ENCODE measurements at regions not wholly inside any gene's neighbourhood (a gene's known extent, or its start where the extent isn't known, plus 50 kb on each side); places are given as distances from the start of the nearest gene placed in this dataset.

DNA sequence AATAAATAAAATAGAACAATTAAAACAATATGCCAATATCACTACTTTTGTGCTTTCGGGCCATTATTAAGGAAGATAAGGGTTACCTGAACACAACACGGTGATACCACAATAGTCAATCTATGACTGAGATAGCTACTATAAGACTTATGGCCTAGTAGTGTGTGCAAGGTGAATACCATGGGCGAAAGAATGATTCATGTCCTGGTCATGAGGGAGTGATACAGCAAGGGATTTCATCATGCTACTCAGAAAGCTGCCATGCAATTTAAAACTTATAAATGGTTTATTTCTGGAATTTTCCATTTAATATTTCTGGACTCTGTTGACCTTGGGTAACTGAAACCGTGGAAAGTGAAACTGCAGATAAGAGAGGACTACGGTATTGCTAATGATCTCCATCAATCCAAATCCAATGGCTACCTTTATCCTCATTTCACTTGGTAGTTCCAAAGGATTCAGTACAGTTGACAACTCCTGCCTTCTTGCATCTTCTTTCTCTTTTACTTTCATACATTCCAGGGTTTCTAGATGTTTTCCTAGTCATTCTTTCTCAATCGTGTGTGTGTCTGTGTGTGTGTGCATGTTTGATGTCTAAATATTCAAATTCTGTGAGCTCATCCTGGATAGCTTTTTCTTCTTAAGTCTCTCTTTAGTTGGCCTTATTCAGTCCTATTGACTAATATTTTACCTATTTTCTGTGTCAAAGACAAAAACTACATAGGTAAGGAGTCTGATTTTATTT is 100.5 kb upstream of the MAGI2 start:
- peaks cover 14% of the 10 kb centered on the region for H3K4me1 ChIP-seq (ENCODE audit: insufficient read depth, low read length)
- H3K4me3 ChIP-seq (ENCODE audit: low read length), result no peak overlapping the region
- ChIA-PET CTCF (interaction anchor here (0.6 kb wide), 1 partner anchor 164 kb away, joined by 3 read pairs; no protein-coding TSS in a partner anchor), POLR2A (ENCODE audit: unreplicated experiment) (no interaction called here)
- TF ChIP-seq, protein P1, sequence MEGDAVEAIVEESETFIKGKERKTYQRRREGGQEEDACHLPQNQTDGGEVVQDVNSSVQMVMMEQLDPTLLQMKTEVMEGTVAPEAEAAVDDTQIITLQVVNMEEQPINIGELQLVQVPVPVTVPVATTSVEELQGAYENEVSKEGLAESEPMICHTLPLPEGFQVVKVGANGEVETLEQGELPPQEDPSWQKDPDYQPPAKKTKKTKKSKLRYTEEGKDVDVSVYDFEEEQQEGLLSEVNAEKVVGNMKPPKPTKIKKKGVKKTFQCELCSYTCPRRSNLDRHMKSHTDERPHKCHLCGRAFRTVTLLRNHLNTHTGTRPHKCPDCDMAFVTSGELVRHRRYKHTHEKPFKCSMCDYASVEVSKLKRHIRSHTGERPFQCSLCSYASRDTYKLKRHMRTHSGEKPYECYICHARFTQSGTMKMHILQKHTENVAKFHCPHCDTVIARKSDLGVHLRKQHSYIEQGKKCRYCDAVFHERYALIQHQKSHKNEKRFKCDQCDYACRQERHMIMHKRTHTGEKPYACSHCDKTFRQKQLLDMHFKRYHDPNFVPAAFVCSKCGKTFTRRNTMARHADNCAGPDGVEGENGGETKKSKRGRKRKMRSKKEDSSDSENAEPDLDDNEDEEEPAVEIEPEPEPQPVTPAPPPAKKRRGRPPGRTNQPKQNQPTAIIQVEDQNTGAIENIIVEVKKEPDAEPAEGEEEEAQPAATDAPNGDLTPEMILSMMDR (conservative IDR thresholded peaks at IDR 0.05; ENCODE audit: low read depth, low read length), result no peak
- TF ChIP-seq EZH2phosphoT487 (IDR thresholded peaks at IDR 0.05; ENCODE audit: borderline replicate concordance, low read length) (no peak), EZH2 (IDR thresholded peaks at IDR 0.05; ENCODE audit: low read length, unreplicated experiment) (no peak)
- H4K20me1 ChIP-seq (ENCODE audit: low read length), result no peaks in the 10 kb centered on the region
- H3K36me3 ChIP-seq (ENCODE audit: low read depth, low read length), result no peaks in the 10 kb centered on the region
- H3K27me3 ChIP-seq (ENCODE audit: low read length), result no peaks in the 10 kb centered on the region
- no peaks in the 10 kb centered on the region for H3K9me2 ChIP-seq (replicated peaks; ENCODE audit: low read length)
- peak; percentile 81 for DNase-seq
- ATAC-seq, result peak; percentile 98
- peak overlapping the region; percentile 81 for H2AFZ ChIP-seq (ENCODE audit: low read length)
- no peaks in the 10 kb centered on the region for H3K79me2 ChIP-seq (ENCODE audit: low read length)
- H3F3A ChIP-seq (ENCODE audit: low read length, unreplicated experiment), result no peaks in the 10 kb centered on the region
- peak overlapping the region; percentile 66 for H3K4me2 ChIP-seq (ENCODE audit: low read length)
- intact Hi-C loops (cut with micrococcal nuclease), result loop anchor here (5.0 kb wide), 1 partner anchor 48 kb away; no protein-coding TSS in a partner anchor
- peak overlapping the region; percentile 86 for H3K27ac ChIP-seq (ENCODE audit: low read length)
- no peaks in the 10 kb centered on the region for H3K9me3 ChIP-seq (ENCODE audit: low read length)
- TSS peak; percentile 96 for BruUV-seq (replicated peaks)
- H3K9ac ChIP-seq (ENCODE audit: low read length), result peak overlapping the region; percentile 52

DNA sequence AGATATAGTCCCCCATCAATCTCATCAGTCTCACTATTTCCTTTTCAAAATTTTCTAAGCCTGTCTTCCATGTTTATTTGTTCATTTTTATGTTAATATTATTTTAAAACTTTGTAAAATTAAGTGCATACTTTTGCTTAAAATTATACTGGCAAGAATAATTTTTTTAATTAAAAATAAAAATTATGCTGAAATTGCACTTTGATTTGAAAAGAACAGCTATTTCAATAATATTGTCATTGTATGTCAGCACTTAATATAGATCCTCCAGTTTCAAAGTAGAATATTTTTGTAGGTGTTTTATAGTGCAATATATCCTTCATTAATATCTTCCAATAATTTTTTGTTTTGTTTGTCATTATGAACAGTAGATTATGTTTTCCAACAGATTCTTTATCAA is 99.0 kb upstream of the MAGI2 start:
- Histone ChIP-seq H2AFZ (ENCODE audit: low read length) (no peak overlapping the region), H3K9me3 (ENCODE audit: low read length) (no peaks in the 10 kb centered on the region), H3K4me3 (ENCODE audit: low read length) (no peak overlapping the region), H3K4me2 (ENCODE audit: low read length) (no peak overlapping the region), H3K79me2 (ENCODE audit: low read length) (no peaks in the 10 kb centered on the region), H3K27ac (ENCODE audit: low read length) (no peak overlapping the region), H3K4me1 (ENCODE audit: insufficient read depth, low read length) (peaks cover 14% of the 10 kb centered on the region), H3K9me2 (replicated peaks; ENCODE audit: low read length) (no peaks in the 10 kb centered on the region), H3F3A (ENCODE audit: low read length, unreplicated experiment) (no peaks in the 10 kb centered on the region), H3K27me3 (ENCODE audit: low read length) (no peaks in the 10 kb centered on the region), H3K36me3 (ENCODE audit: low read depth, low read length) (no peaks in the 10 kb centered on the region), H3K9ac (ENCODE audit: low read length) (no peak overlapping the region), H4K20me1 (ENCODE audit: low read length) (no peaks in the 10 kb centered on the region)
- ATAC-seq (no peak), DNase-seq (no peak)
- intact Hi-C loops (cut with micrococcal nuclease), result loop anchor here (5.0 kb wide), 1 partner anchor 50 kb away; no protein-coding TSS in a partner anchor
- BruUV-seq (replicated peaks), result no TSS peak
- POLR2A ChIA-PET (ENCODE audit: unreplicated experiment), result no interaction called here
- TF ChIP-seq EZH2phosphoT487 (IDR thresholded peaks at IDR 0.05; ENCODE audit: borderline replicate concordance, low read length) (no peak), EZH2 (IDR thresholded peaks at IDR 0.05; ENCODE audit: low read length, unreplicated experiment) (no peak)
- TF ChIP-seq, protein P1 (conservative IDR thresholded peaks at IDR 0.05; ENCODE audit: low read depth, low read length), result no peak
- CTCF ChIA-PET, result no interaction called here

DNA sequence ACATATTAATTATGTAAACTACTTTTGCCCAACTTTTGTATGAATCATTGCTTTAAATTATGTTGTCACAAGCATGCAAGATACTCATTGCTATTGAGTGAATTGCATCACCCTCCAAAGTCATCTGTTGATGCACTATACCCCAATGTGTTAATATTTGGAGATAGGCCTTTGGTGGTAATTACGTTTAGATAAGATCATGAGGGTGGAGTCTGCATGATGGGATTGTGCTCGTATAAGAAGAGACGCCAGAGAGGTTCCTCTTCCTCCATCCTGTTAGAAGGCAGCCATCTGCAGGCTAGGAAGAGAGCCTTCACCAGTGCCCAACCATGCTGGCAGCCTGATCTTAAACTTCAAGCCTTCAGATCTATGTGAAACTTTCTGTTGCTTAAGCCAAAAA is 95.3 kb upstream of the MAGI2 start:
- Histone ChIP-seq H3K4me2 (ENCODE audit: low read length) (no peak overlapping the region), H3K4me3 (ENCODE audit: low read length) (no peak overlapping the region), H3K79me2 (ENCODE audit: low read length) (no peaks in the 10 kb centered on the region), H3K27ac (ENCODE audit: low read length) (no peak overlapping the region), H3K9me3 (ENCODE audit: low read length) (no peaks in the 10 kb centered on the region), H3K27me3 (ENCODE audit: low read length) (no peaks in the 10 kb centered on the region), H3K9me2 (replicated peaks; ENCODE audit: low read length) (no peaks in the 10 kb centered on the region), H3K4me1 (ENCODE audit: insufficient read depth, low read length) (peaks cover 5% of the 10 kb centered on the region), H4K20me1 (ENCODE audit: low read length) (no peaks in the 10 kb centered on the region), H3K9ac (ENCODE audit: low read length) (no peak overlapping the region), H3F3A (ENCODE audit: low read length, unreplicated experiment) (no peaks in the 10 kb centered on the region), H2AFZ (ENCODE audit: low read length) (no peak overlapping the region), H3K36me3 (ENCODE audit: low read depth, low read length) (no peaks in the 10 kb centered on the region)
- ChIA-PET CTCF (no interaction called here), POLR2A (ENCODE audit: unreplicated experiment) (no interaction called here)
- ATAC-seq (no peak), DNase-seq (no peak)
- intact Hi-C loops (cut with micrococcal nuclease), result no loop called here
- no TSS peak for BruUV-seq (replicated peaks)
- no peak for TF ChIP-seq EZH2phosphoT487 (IDR thresholded peaks at IDR 0.05; ENCODE audit: borderline replicate concordance, low read length)
- TF ChIP-seq, protein P1 (conservative IDR thresholded peaks at IDR 0.05; ENCODE audit: low read depth, low read length), result no peak
- TF ChIP-seq EZH2 (IDR thresholded peaks at IDR 0.05; ENCODE audit: low read length, unreplicated experiment), result no peak

Measured in PC-3 (cell line).